OCI-LY7 (cell line): ENCODE measurements at regions not wholly inside any gene's neighbourhood (a gene's known extent, or its start where the extent isn't known, plus 50 kb on each side); places are given as distances from the start of the nearest gene placed in this dataset.

Source experiments
- BruUV-seq: library from RNA; stranded (reverse); fragments of 400-500 nt; replicated peaks from 2 replicates; lab custom pipeline; 2021; lab: Mats Ljungman, UMichigan
- CTCF ChIA-PET: fragments of 300-600 bp; sonication (Branson Sonifier 250); formaldehyde crosslinking; loops from one replicate; lab custom pipeline; 2022; ENCODE audit warnings: antibody characterized with exemption; ENCODE audit not compliant: unreplicated experiment; lab: Charles Lee
- POLR2A ChIA-PET: fragments of 300-600 bp; sonication (Branson Sonifier 250); formaldehyde crosslinking; loops from one replicate; lab custom pipeline; 2022; ENCODE audit warnings: antibody characterized with exemption; lab: Charles Lee
- DNase-seq: peaks from one replicate; pipeline ENCODE4 v3.0.0-alpha.2; 2015; ENCODE audit warnings: low spot score
- H2AFZ ChIP-seq: fragments of 200-600 bp; sonication (generic), shearing (Covaris generic); 2 replicates; pipeline ENCODE4 v1.6.1; 2014; ENCODE audit warnings: mild to moderate bottlenecking, antibody characterized with exemption, low read length, moderate library complexity
- H3K27ac ChIP-seq: fragments of 200-600 bp; sonication (generic); 2 replicates; pipeline ENCODE4 v1.5.1; 2014; ENCODE audit warnings: mixed run types, low read depth, mild to moderate bottlenecking, moderate library complexity, low read length, inconsistent platforms; ENCODE audit not compliant: poor library complexity, severe bottlenecking
- H3K36me3 ChIP-seq: fragments of 200-600 bp; sonication (generic); 2 replicates; pipeline ENCODE4 v1.6.1; 2014; ENCODE audit warnings: mild to moderate bottlenecking, antibody characterized with exemption, low read length, moderate library complexity, mixed read lengths; ENCODE audit not compliant: insufficient read depth
- H3K4me1 ChIP-seq: fragments of 200-600 bp; sonication (generic); 2 replicates; pipeline ENCODE4 v1.5.1; 2014; ENCODE audit warnings: mild to moderate bottlenecking, low read length; ENCODE audit not compliant: insufficient read depth, poor library complexity, severe bottlenecking
- H3K4me2 ChIP-seq: fragments of 200-600 bp; sonication (generic); 2 replicates; pipeline ENCODE4 v1.6.1; 2014; ENCODE audit warnings: mild to moderate bottlenecking, low read length
- H3K4me3 ChIP-seq: fragments of 200-600 bp; sonication (generic); 2 replicates; pipeline ENCODE4 v1.5.1; 2014; ENCODE audit warnings: mild to moderate bottlenecking, low read depth, low read length; ENCODE audit not compliant: poor library complexity, severe bottlenecking
- H3K79me2 ChIP-seq: fragments of 200-600 bp; sonication (generic); 2 replicates; pipeline ENCODE4 v1.6.1; 2016; ENCODE audit warnings: low read depth, mild to moderate bottlenecking, low read length, moderate library complexity, mixed read lengths; ENCODE audit not compliant: insufficient read depth
- H3K9me2 ChIP-seq: fragments of 200-600 bp; sonication (generic); 2 replicates; pipeline ENCODE4 v1.6.1; 2016; ENCODE audit warnings: mild to moderate bottlenecking, low read length, mixed read lengths; ENCODE audit not compliant: insufficient read depth
- H3K9me3 ChIP-seq: fragments of 200-600 bp; sonication (generic); 2 replicates; pipeline ENCODE4 v1.6.1; 2014; ENCODE audit warnings: mild to moderate bottlenecking, mixed run types, low read length, mixed read lengths
- H4K20me1 ChIP-seq: fragments of 200-600 bp; sonication (generic); 2 replicates; pipeline ENCODE4 v1.6.1; 2014; ENCODE audit warnings: mild to moderate bottlenecking, antibody characterized with exemption, low read length, moderate library complexity, mixed read lengths; ENCODE audit not compliant: insufficient read depth
- EZH2phosphoT487 ChIP-seq: fragments of 200-600 bp; sonication (generic); IDR thresholded peaks from 2 replicates; pipeline ENCODE4 v1.6.1; 2018; ENCODE audit warnings: low read depth, borderline replicate concordance, mild to moderate bottlenecking, mixed run types, antibody characterized with exemption, low read length, moderate library complexity, mixed read lengths
- intact Hi-C: fragments of 100-400 bp; cut with micrococcal nuclease; formaldehyde crosslinking; loops from one replicate; pipeline ENCODE4 v1.10.0; 2022; ENCODE audit not compliant: unreplicated experiment
- TF ChIP-seq, protein P1 (sequence below): fragments of 200-600 bp; sonication (generic); conservative IDR thresholded peaks from 2 replicates; pipeline ENCODE4 v1.5.1; 2014; ENCODE audit warnings: mild to moderate bottlenecking, antibody characterized with exemption, low read length, moderate library complexity, mixed read lengths

DNA sequence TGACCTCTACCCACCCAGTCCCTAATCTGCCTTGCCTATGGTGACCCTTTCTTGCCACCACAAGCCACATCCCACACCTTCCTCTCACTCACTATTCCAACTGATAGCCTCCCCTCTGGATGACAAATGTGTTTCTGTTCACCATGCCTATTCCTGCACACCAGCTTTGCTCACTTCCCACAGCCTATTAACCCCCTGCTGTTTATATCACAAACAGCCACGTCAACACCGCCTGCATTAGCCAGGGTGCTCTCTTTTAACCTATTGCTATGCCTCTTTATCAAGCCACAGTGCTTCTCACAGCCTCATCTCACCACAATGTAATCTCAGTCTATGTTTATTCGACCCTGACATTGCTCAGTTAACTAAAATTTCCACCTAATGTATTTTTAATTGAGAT, 271.8 kb downstream of the SUCLG1 start:
- Histone ChIP-seq H3K4me1 (no peaks in the 10 kb centered on the region), H3K9me3 (no peaks in the 10 kb centered on the region), H3K79me2 (no peaks in the 10 kb centered on the region), H3K4me3 (no peak overlapping the region), H3K9me2 (no peaks in the 10 kb centered on the region), H2AFZ (no peak overlapping the region), H4K20me1 (no peaks in the 10 kb centered on the region), H3K4me2 (no peak overlapping the region), H3K27ac (no peak overlapping the region), H3K36me3 (no peaks in the 10 kb centered on the region)
- intact Hi-C loops = no loop called here
- no peak for TF ChIP-seq EZH2phosphoT487
- TF ChIP-seq, protein P1, sequence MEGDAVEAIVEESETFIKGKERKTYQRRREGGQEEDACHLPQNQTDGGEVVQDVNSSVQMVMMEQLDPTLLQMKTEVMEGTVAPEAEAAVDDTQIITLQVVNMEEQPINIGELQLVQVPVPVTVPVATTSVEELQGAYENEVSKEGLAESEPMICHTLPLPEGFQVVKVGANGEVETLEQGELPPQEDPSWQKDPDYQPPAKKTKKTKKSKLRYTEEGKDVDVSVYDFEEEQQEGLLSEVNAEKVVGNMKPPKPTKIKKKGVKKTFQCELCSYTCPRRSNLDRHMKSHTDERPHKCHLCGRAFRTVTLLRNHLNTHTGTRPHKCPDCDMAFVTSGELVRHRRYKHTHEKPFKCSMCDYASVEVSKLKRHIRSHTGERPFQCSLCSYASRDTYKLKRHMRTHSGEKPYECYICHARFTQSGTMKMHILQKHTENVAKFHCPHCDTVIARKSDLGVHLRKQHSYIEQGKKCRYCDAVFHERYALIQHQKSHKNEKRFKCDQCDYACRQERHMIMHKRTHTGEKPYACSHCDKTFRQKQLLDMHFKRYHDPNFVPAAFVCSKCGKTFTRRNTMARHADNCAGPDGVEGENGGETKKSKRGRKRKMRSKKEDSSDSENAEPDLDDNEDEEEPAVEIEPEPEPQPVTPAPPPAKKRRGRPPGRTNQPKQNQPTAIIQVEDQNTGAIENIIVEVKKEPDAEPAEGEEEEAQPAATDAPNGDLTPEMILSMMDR = no peak
- BruUV-seq = no TSS peak
- no peak for DNase-seq
- CTCF ChIA-PET = no interaction called here
- POLR2A ChIA-PET = interaction anchor here (0.6 kb wide), 1 partner anchor 7 kb away, joined by 4 read pairs; no protein-coding TSS in a partner anchor

DNA sequence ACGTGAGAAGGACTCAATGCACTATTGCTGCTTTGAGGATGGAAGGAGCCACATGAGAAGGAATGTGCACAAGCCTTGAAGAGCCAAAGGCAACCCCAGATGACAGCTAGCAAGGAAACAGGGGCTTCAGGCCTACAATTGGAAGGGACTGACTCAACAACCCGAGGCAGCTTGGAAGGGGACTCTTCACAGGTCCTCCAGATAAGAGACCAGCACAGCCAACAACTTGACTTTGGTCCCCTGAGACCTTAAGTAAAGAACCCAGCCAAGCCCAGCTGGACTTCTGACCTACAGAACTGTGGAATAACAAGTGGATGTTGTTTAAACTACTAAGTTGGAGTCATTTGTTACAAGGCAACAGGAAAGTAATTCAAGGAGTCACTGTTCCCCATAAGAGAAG, 277.2 kb downstream of the SUCLG1 start:
- intact Hi-C loops = no loop called here
- H3K4me1 ChIP-seq = no peaks in the 10 kb centered on the region
- H4K20me1 ChIP-seq = no peaks in the 10 kb centered on the region
- H3K9me2 ChIP-seq = no peaks in the 10 kb centered on the region
- BruUV-seq = no TSS peak
- CTCF ChIA-PET = no interaction called here
- H3K4me3 ChIP-seq = no peak overlapping the region
- no peaks in the 10 kb centered on the region for H3K36me3 ChIP-seq
- POLR2A ChIA-PET = no interaction called here
- no peak for DNase-seq
- no peak for TF ChIP-seq EZH2phosphoT487
- TF ChIP-seq, protein P1 = no peak
- no peak overlapping the region for H3K4me2 ChIP-seq
- no peak overlapping the region for H3K27ac ChIP-seq
- no peak overlapping the region for H2AFZ ChIP-seq
- H3K9me3 ChIP-seq = no peaks in the 10 kb centered on the region
- H3K79me2 ChIP-seq = no peaks in the 10 kb centered on the region

DNA sequence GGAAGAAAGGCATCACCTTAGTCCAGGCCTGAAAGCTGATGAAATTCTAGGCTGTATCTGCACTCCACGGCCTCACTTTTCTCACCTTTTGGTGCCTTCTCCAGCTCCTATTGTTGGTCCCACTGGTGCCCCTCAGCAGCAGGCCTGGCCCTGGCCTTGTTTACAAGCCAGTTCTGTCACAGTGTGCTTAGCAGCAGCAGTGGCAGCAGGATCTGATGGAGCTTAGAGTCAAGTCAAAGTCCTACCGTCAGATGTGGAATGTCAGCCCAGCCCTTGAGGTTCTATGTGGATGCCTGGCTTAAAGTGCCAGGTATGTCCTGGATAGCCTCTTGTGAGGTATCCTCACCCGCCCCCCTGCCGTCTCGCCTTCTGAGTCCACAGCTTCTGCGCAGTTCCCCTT, 281.3 kb downstream of the SUCLG1 start:
- no peaks in the 10 kb centered on the region for H3K36me3 ChIP-seq
- H3K9me3 ChIP-seq = no peaks in the 10 kb centered on the region
- no peak overlapping the region for H3K4me2 ChIP-seq
- CTCF ChIA-PET = interaction anchor here (0.6 kb wide), 1 partner anchor 18 kb away, joined by 3 read pairs; no protein-coding TSS in a partner anchor
- H3K4me1 ChIP-seq = no peaks in the 10 kb centered on the region
- no peaks in the 10 kb centered on the region for H3K9me2 ChIP-seq
- no TSS peak for BruUV-seq
- intact Hi-C loops = no loop called here
- TF ChIP-seq EZH2phosphoT487 = no peak
- TF ChIP-seq, protein P1 = no peak
- H4K20me1 ChIP-seq = no peaks in the 10 kb centered on the region
- H3K79me2 ChIP-seq = no peaks in the 10 kb centered on the region
- no peak for DNase-seq
- POLR2A ChIA-PET = no interaction called here
- no peak overlapping the region for H3K27ac ChIP-seq
- H2AFZ ChIP-seq = no peak overlapping the region
- H3K4me3 ChIP-seq = no peak overlapping the region
